ENCODE measurements at regions not wholly inside any gene's neighbourhood (a gene's known extent, or its start where the extent isn't known, plus 50 kb on each side); places are given as distances from the start of the nearest gene placed in this dataset.

- Histone ChIP-seq H3K4me2 (ENCODE audit: low read depth, low read length, poor library complexity, severe bottlenecking) (no peak overlapping the region), H2AFZ (ENCODE audit: low read depth, low read length, severe bottlenecking) (no peak overlapping the region), H3K9me3 (ENCODE audit: insufficient read depth, low read length) (no peaks in the 10 kb centered on the region), H3K9ac (ENCODE audit: low read length) (no peak overlapping the region), H3K27ac (ENCODE audit: low read depth, low read length) (no peak overlapping the region), H3K4me3 (ENCODE audit: insufficient read depth, low read length, poor library complexity, severe bottlenecking) (no peak overlapping the region), H3K9me2 (replicated peaks; ENCODE audit: insufficient read depth, low read length) (no peaks in the 10 kb centered on the region), H3F3A (ENCODE audit: insufficient read depth) (no peaks in the 10 kb centered on the region), H4K20me1 (ENCODE audit: low read depth, low read length) (no peaks in the 10 kb centered on the region), H3K79me2 (ENCODE audit: insufficient read depth, low read length) (no peaks in the 10 kb centered on the region), H3K36me3 (ENCODE audit: low read length) (no peaks in the 10 kb centered on the region), H3K27me3 (ENCODE audit: low read length) (no peaks in the 10 kb centered on the region)
- TF ChIP-seq, protein P1, sequence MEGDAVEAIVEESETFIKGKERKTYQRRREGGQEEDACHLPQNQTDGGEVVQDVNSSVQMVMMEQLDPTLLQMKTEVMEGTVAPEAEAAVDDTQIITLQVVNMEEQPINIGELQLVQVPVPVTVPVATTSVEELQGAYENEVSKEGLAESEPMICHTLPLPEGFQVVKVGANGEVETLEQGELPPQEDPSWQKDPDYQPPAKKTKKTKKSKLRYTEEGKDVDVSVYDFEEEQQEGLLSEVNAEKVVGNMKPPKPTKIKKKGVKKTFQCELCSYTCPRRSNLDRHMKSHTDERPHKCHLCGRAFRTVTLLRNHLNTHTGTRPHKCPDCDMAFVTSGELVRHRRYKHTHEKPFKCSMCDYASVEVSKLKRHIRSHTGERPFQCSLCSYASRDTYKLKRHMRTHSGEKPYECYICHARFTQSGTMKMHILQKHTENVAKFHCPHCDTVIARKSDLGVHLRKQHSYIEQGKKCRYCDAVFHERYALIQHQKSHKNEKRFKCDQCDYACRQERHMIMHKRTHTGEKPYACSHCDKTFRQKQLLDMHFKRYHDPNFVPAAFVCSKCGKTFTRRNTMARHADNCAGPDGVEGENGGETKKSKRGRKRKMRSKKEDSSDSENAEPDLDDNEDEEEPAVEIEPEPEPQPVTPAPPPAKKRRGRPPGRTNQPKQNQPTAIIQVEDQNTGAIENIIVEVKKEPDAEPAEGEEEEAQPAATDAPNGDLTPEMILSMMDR (IDR thresholded peaks at IDR 0.05; ENCODE audit: insufficient read depth, low read length, poor library complexity, severe bottlenecking) = no peak
- TF ChIP-seq EZH2phosphoT487 (conservative IDR thresholded peaks at IDR 0.05; ENCODE audit: low read length) = no peak
Observed at GRCh38 chr10:109191341-109191740, 732.0 kb downstream of the XPNPEP1 start.

- H3K4me3 ChIP-seq (ENCODE audit: insufficient read depth, low read length, poor library complexity, severe bottlenecking) = no peak overlapping the region
- no peak overlapping the region for H3K27ac ChIP-seq (ENCODE audit: low read depth, low read length)
- H3K9me3 ChIP-seq (ENCODE audit: insufficient read depth, low read length) = no peaks in the 10 kb centered on the region
- no peaks in the 10 kb centered on the region for H3K9me2 ChIP-seq (replicated peaks; ENCODE audit: insufficient read depth, low read length)
- H3K4me2 ChIP-seq (ENCODE audit: low read depth, low read length, poor library complexity, severe bottlenecking) = no peak overlapping the region
- no peaks in the 10 kb centered on the region for H3F3A ChIP-seq (ENCODE audit: insufficient read depth)
- H4K20me1 ChIP-seq (ENCODE audit: low read depth, low read length) = no peaks in the 10 kb centered on the region
- TF ChIP-seq, protein P1 (IDR thresholded peaks at IDR 0.05; ENCODE audit: insufficient read depth, low read length, poor library complexity, severe bottlenecking) = no peak
- TF ChIP-seq EZH2phosphoT487 (conservative IDR thresholded peaks at IDR 0.05; ENCODE audit: low read length) = no peak
- no peaks in the 10 kb centered on the region for H3K79me2 ChIP-seq (ENCODE audit: insufficient read depth, low read length)
- H3K36me3 ChIP-seq (ENCODE audit: low read length) = no peaks in the 10 kb centered on the region
- H2AFZ ChIP-seq (ENCODE audit: low read depth, low read length, severe bottlenecking) = no peak overlapping the region
- no peaks in the 10 kb centered on the region for H3K27me3 ChIP-seq (ENCODE audit: low read length)
- no peak overlapping the region for H3K9ac ChIP-seq (ENCODE audit: low read length)
Observed at GRCh38 chr10:109187677-109188076, 735.6 kb downstream of the XPNPEP1 start.

GRCh38 chr10:109183366-109183765 is 739.9 kb downstream of the XPNPEP1 start:
- Histone ChIP-seq H3K9ac (ENCODE audit: low read length) (no peak overlapping the region), H3K27me3 (ENCODE audit: low read length) (no peaks in the 10 kb centered on the region), H2AFZ (ENCODE audit: low read depth, low read length, severe bottlenecking) (no peak overlapping the region), H3K27ac (ENCODE audit: low read depth, low read length) (no peak overlapping the region), H4K20me1 (ENCODE audit: low read depth, low read length) (no peaks in the 10 kb centered on the region), H3K4me3 (ENCODE audit: insufficient read depth, low read length, poor library complexity, severe bottlenecking) (no peak overlapping the region), H3K36me3 (ENCODE audit: low read length) (no peaks in the 10 kb centered on the region), H3F3A (ENCODE audit: insufficient read depth) (no peaks in the 10 kb centered on the region), H3K9me2 (replicated peaks; ENCODE audit: insufficient read depth, low read length) (no peaks in the 10 kb centered on the region), H3K79me2 (ENCODE audit: insufficient read depth, low read length) (no peaks in the 10 kb centered on the region), H3K4me2 (ENCODE audit: low read depth, low read length, poor library complexity, severe bottlenecking) (no peak overlapping the region), H3K9me3 (ENCODE audit: insufficient read depth, low read length) (no peaks in the 10 kb centered on the region)
- TF ChIP-seq, protein P1 (IDR thresholded peaks at IDR 0.05; ENCODE audit: insufficient read depth, low read length, poor library complexity, severe bottlenecking) = no peak
- no peak for TF ChIP-seq EZH2phosphoT487 (conservative IDR thresholded peaks at IDR 0.05; ENCODE audit: low read length)
